GM18951 (cell line): ENCODE measurements at regions not wholly inside any gene's neighbourhood (a gene's known extent, or its start where the extent isn't known, plus 50 kb on each side); places are given as distances from the start of the nearest gene placed in this dataset.
"Not testable (repeated sequence)": the region's sequence is repeated elsewhere in the genome, so short reads cannot be mapped to it uniquely, and the experiment has no call there.

Experiments used
- POLR2A ChIP-seq: IDR thresholded peaks from 4 replicates; pipeline ENCODE4 v1.6.1; 2011; ENCODE audit warnings: mild to moderate bottlenecking; ENCODE audit not compliant: insufficient read length, insufficient read depth; ENCODE audit errors: extremely low read depth
- in situ Hi-C: fragments of 300-500 bp; cut with MboI; formaldehyde crosslinking; loops from one replicate; pipeline ENCODE4 v1.12.0; 2022; ENCODE audit warnings: low sequenced_read_pairs, mixed read lengths, inconsistent platforms; ENCODE audit not compliant: unreplicated experiment

- in situ Hi-C loops: no loop called here
- no peak for TF ChIP-seq POLR2A
These were observed 153.9 kb upstream of the SCN7A start for GRCh38 chr2:166647935-166648334.

DNA sequence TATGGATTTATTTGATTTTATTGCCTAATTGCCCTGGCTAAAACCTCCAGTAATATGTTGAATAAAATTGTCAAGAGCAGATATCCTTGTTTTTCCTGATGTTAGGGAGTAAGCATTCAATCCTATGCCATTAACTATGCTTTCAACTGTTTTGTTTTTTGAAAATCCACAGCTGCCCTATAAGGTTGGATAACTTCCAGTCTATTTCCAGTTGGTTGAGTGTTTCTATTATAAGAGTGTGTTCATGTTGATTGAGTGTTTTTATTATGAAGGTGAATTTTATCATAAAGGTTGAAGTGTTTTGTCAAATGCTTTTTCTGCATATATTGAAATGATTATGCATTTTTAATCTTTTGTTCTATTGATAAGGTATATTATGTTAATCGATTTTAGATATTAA is 149.9 kb upstream of the SCN7A start:
- no peak for TF ChIP-seq POLR2A
- in situ Hi-C loops: no loop called here

- in situ Hi-C loops: not testable (repeated sequence)
These were observed 147.5 kb upstream of the SCN7A start for GRCh38 chr2:166641516-166641915.

DNA sequence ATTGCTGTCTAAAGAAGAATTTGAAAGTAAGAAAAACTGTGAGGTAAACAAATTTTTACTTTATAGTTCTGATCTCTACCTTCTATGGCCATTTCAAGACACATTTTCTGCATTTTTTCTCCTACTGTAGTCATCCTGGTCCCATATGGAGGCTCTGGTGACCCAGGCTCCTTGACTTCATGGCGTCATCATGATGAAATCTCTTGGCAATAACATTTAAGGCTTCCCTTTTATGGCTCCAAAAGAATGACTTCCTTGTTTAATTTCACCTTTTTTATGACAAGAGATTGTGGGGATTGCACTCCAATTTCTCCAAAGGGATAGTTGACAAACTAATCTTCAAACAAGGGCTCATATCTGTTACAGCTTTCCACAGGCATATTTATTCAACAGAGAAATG is 143.0 kb upstream of the SCN7A start:
- in situ Hi-C loops: no loop called here
- TF ChIP-seq POLR2A: no peak

GRCh38 chr2:166634706-166635105 is 140.7 kb upstream of the SCN7A start:
- TF ChIP-seq POLR2A: no peak
- in situ Hi-C loops: no loop called here

DNA sequence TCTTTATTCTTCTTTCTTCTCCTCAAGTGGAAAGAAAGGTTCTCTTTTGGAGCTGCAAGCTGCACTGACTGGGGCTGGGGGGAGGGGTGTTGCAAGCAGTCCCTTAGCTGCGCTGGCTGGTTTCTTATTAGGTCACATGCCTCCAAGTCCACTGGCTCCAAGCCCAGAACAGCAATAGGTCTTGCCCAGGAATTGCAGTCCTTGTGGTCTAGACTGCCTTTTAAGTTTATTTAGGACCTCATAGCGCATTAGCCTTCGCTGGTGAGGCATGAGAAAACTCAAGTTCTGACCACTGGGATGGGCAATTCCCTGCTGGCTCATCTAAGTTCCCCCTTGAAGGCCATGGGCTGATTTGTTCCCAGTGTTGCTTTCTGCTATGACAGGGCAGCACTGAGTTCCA is 138.6 kb upstream of the SCN7A start:
- in situ Hi-C loops: no loop called here
- no peak for TF ChIP-seq POLR2A

DNA sequence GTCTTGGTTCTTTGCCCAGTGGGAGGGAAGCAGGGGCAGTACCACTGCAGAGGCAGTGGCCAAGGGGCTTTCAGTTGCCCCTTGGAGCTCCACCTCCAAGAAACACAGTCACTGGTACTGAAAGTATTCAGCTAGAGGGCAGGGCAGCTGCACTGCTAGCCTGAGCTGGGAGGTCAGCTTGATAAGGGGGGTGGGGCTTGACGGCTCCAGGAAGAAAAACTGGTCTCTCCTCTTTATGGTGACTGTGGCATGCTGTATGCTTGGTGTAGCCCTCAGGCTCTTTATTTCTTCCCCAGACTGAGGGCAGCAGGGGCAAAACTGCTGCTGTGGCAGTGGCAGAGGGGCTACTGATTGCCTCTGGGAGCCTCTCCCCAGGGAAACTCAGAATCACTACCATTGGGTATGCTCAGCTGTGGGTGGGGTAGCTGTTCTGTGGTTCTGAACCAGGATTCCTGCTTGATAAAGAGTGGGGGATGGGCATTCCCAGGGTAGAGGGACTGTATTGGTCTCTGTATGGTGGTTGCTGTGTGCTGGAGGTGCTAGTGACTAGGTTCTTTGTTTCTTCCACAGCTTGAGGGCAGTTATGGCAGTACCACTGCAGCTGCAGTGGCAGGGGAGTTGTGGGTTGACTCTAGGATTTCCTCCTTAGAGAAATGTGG is 134.6 kb upstream of the SCN7A start:
- in situ Hi-C loops: no loop called here
- no peak for TF ChIP-seq POLR2A

- TF ChIP-seq POLR2A: no peak
- in situ Hi-C loops: no loop called here
These were observed 133.8 kb upstream of the SCN7A start for GRCh38 chr2:166627893-166628292.

GRCh38 chr2:166625670-166626069 is 131.6 kb upstream of the SCN7A start:
- in situ Hi-C loops: no loop called here
- TF ChIP-seq POLR2A: no peak

DNA sequence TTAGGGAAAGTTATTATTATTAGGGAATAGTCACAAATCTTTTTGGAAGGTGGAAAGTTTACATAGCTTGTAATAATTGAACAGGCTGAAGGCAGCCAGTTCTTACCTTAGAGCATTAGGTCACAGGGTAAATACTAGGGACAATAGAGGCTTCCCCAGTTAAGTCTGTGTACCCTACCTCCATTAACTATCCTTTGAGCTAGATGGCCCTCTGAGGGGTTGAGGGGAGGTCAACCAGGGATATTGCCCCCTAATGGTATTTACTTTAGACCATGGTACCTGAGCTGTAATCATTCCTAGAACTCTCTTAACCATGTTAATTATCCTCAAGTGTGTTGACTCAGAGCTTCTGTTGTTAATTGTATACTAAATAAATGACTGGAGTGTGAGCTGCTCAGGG is 120.5 kb upstream of the SCN7A start:
- in situ Hi-C loops: no loop called here
- no peak for TF ChIP-seq POLR2A

GRCh38 chr2:166614029-166614428 is 120.0 kb upstream of the SCN7A start:
- no peak for TF ChIP-seq POLR2A
- in situ Hi-C loops: no loop called here

DNA sequence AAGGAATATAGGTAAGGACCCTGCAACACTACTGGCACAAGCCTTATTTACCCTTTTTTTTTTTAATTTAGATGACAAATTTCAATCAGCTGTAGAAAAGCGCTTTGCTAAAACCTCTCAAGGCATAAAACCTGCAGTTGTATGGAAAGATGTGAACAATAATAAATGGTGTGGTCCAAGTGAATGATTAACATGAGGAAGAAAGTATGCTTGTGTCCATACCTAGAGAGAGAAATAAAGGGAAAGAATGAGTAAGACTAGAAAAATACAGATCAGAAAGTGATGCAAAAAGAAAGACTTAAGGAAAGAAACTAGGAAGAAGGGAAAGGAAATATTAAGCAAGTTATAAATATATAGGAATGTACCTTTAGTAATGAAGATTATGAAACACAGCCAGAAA is 119.2 kb upstream of the SCN7A start:
- in situ Hi-C loops: no loop called here
- TF ChIP-seq POLR2A: no peak

- TF ChIP-seq POLR2A: no peak
- in situ Hi-C loops: no loop called here
These were observed 118.2 kb upstream of the SCN7A start for GRCh38 chr2:166612214-166612613.

- in situ Hi-C loops: no loop called here
These were observed 116.9 kb upstream of the SCN7A start for GRCh38 chr2:166610913-166611305.

More at GRCh38 chr2:166610913-166611305, 116.9 kb upstream of the SCN7A start:
- TF ChIP-seq POLR2A: no peak
